Stomach smooth muscle (tissue), 2 donors: ENCODE measurements at regions not wholly inside any gene's neighbourhood (a gene's known extent, or its start where the extent isn't known, plus 50 kb on each side); places are given as distances from the start of the nearest gene placed in this dataset.
"Not testable (repeated sequence)": the region's sequence is repeated elsewhere in the genome, so short reads cannot be mapped to it uniquely, and the experiment has no call there.

Source experiments
- H3K27ac ChIP-seq: one replicate; pipeline ENCODE4 v1.7.0; 2013; ENCODE audit warnings: mild to moderate bottlenecking, low read length, inconsistent platforms
- H3K27me3 ChIP-seq, 2 donors: one replicate each; pipeline ENCODE4 v1.7.0; 2013; ENCODE audit warnings: low read length in 2 of 2; ENCODE audit not compliant: insufficient read depth in 2 of 2, control insufficient read depth in 1 of 2
- H3K36me3 ChIP-seq, 2 donors: one replicate each; pipeline ENCODE4 v1.7.0; 2013; ENCODE audit warnings: low read length in 2 of 2; ENCODE audit not compliant: control insufficient read depth in 2 of 2, insufficient read depth in 2 of 2
- H3K4me1 ChIP-seq: one replicate; pipeline ENCODE4 v1.7.0; 2013; ENCODE audit warnings: low read length; ENCODE audit not compliant: control insufficient read depth, insufficient read depth
- H3K4me3 ChIP-seq, 2 donors: one replicate each; pipeline ENCODE4 v1.7.0; 2013; ENCODE audit warnings: low read length in 2 of 2
- H3K9ac ChIP-seq, 2 donors: one replicate each; pipeline ENCODE4 v1.7.0; 2013; ENCODE audit warnings: low read length in 2 of 2, mild to moderate bottlenecking in 1 of 2
- H3K9me3 ChIP-seq, 2 donors: one replicate each; pipeline ENCODE4 v1.7.0; 2013; ENCODE audit warnings: low read length in 2 of 2; ENCODE audit not compliant: control insufficient read depth in 2 of 2
- donor health status: healthy.
- donor health status: Pancreatic carcinoma.

- H3K4me3 ChIP-seq = no peak overlapping the region
- H3K4me1 ChIP-seq = no peaks in the 10 kb centered on the region
- H3K27ac ChIP-seq = no peak overlapping the region
- no peaks in the 10 kb centered on the region for H3K27me3 ChIP-seq
- H3K9ac ChIP-seq = no peak overlapping the region
- no peaks in the 10 kb centered on the region for H3K36me3 ChIP-seq
- H3K9me3 ChIP-seq = no peaks in the 10 kb centered on the region
Measured at GRCh38 chr11:97537407-97538150, 1147.8 kb downstream of the JRKL start.

- no peaks in the 10 kb centered on the region for H3K9me3 ChIP-seq
- no peaks in the 10 kb centered on the region for H3K4me1 ChIP-seq
- no peak overlapping the region for H3K4me3 ChIP-seq
- no peak overlapping the region for H3K27ac ChIP-seq
- H3K27me3 ChIP-seq = no peaks in the 10 kb centered on the region
- no peaks in the 10 kb centered on the region for H3K36me3 ChIP-seq
- H3K9ac ChIP-seq = no peak overlapping the region
Measured at GRCh38 chr11:97544431-97544830, 1154.6 kb downstream of the JRKL start.

- Histone ChIP-seq H3K27ac (no peak overlapping the region), H3K9ac (no peak overlapping the region), H3K9me3 (no peaks in the 10 kb centered on the region), H3K4me1 (no peaks in the 10 kb centered on the region), H3K36me3 (no peaks in the 10 kb centered on the region), H3K27me3 (no peaks in the 10 kb centered on the region), H3K4me3 (no peak overlapping the region)
Measured at GRCh38 chr11:97548280-97548679, 1158.5 kb downstream of the JRKL start.

GRCh38 chr11:97557399-97557798 lies 1167.6 kb downstream of the JRKL start:
- Histone ChIP-seq H3K27me3 (no peaks in the 10 kb centered on the region), H3K4me3 (no peak overlapping the region), H3K36me3 (no peaks in the 10 kb centered on the region), H3K9me3 (no peaks in the 10 kb centered on the region), H3K9ac (no peak overlapping the region), H3K4me1 (no peaks in the 10 kb centered on the region), H3K27ac (no peak overlapping the region)

GRCh38 chr11:97567801-97568200 lies 1178.0 kb downstream of the JRKL start:
- Histone ChIP-seq H3K27me3 (no peaks in the 10 kb centered on the region), H3K9ac (no peak overlapping the region), H3K27ac (no peak overlapping the region), H3K9me3 (no peaks in the 10 kb centered on the region), H3K36me3 (no peaks in the 10 kb centered on the region), H3K4me1 (no peaks in the 10 kb centered on the region), H3K4me3 (no peak overlapping the region)

- H3K4me1 ChIP-seq = no peaks in the 10 kb centered on the region
- H3K9ac ChIP-seq = no peak overlapping the region
- no peaks in the 10 kb centered on the region for H3K27me3 ChIP-seq
- H3K27ac ChIP-seq = no peak overlapping the region
- no peaks in the 10 kb centered on the region for H3K9me3 ChIP-seq
- H3K36me3 ChIP-seq = no peaks in the 10 kb centered on the region
- no peak overlapping the region for H3K4me3 ChIP-seq
Measured at GRCh38 chr11:97570636-97571035, 1180.8 kb downstream of the JRKL start.

GRCh38 chr11:97573771-97574170 lies 1184.0 kb downstream of the JRKL start:
- not testable (repeated sequence) for H3K36me3 ChIP-seq, H3K27me3 ChIP-seq, H3K27ac ChIP-seq, H3K4me3 ChIP-seq, H3K4me1 ChIP-seq, H3K9me3 ChIP-seq, H3K9ac ChIP-seq

- Histone ChIP-seq H3K4me1 (no peaks in the 10 kb centered on the region), H3K9me3 (no peaks in the 10 kb centered on the region), H3K4me3 (no peak overlapping the region), H3K36me3 (no peaks in the 10 kb centered on the region), H3K9ac (no peak overlapping the region), H3K27ac (no peak overlapping the region), H3K27me3 (no peaks in the 10 kb centered on the region)
Measured at GRCh38 chr11:97574976-97575665, 1185.3 kb downstream of the JRKL start.

- Histone ChIP-seq H3K4me1 (no peaks in the 10 kb centered on the region), H3K9me3 (peaks cover 0 to 14% of the 10 kb centered on the region in 2 donors), H3K36me3 (no peaks in the 10 kb centered on the region), H3K27ac (no peak overlapping the region), H3K4me3 (no peak overlapping the region), H3K27me3 (no peaks in the 10 kb centered on the region), H3K9ac (no peak overlapping the region)
Measured at GRCh38 chr11:97607291-97608000, 1217.6 kb downstream of the JRKL start.

- H3K9me3 ChIP-seq = peaks cover 0 to 14% of the 10 kb centered on the region in 2 donors
- no peak overlapping the region for H3K4me3 ChIP-seq
- H3K9ac ChIP-seq = no peak overlapping the region
- no peaks in the 10 kb centered on the region for H3K36me3 ChIP-seq
- no peaks in the 10 kb centered on the region for H3K4me1 ChIP-seq
- no peak overlapping the region for H3K27ac ChIP-seq
- H3K27me3 ChIP-seq = no peaks in the 10 kb centered on the region
Measured at GRCh38 chr11:97610000-97610399, 1220.2 kb downstream of the JRKL start.
